Uterus (tissue), 3 donors: ENCODE measurements at regions not wholly inside any gene's neighbourhood (a gene's known extent, or its start where the extent isn't known, plus 50 kb on each side); places are given as distances from the start of the nearest gene placed in this dataset.

Source experiments
- DNase-seq, 2 donors: peaks; one replicate each; pipeline ENCODE4 v3.0.0-alpha.2; 2019 to 2020
- H3K27ac ChIP-seq, 2 donors: fragments of 200-600 bp; sonication (generic); 1 replicate in 1 of 2; 2 replicates in 1 of 2; pipeline ENCODE4 v1.5.1; 2016 to 2018
- H3K27me3 ChIP-seq, 2 donors: fragments of 200-600 bp; sonication (generic); one replicate each; pipeline ENCODE4 v1.5.1; 2018 to 2019; ENCODE audit warnings: control low read depth in 1 of 2
- H3K36me3 ChIP-seq, 2 donors: fragments of 200-600 bp; sonication (generic); one replicate each; pipeline ENCODE4 v1.5.1; 2019; ENCODE audit warnings: control low read depth in 1 of 2
- H3K4me1 ChIP-seq, 2 donors: fragments of 200-600 bp; sonication (generic); one replicate each; pipeline ENCODE4 v1.5.1; 2018 to 2019; ENCODE audit warnings: control low read depth in 1 of 2
- H3K4me3 ChIP-seq, 2 donors: fragments of 200-600 bp; sonication (generic); 1 replicate in 1 of 2; 2 replicates in 1 of 2; pipeline ENCODE4 v1.5.1; 2018 to 2019; ENCODE audit warnings: mild to moderate bottlenecking in 1 of 2
- H3K9me3 ChIP-seq, 2 donors: fragments of 200-600 bp; sonication (generic); one replicate each; pipeline ENCODE4 v1.5.1; 2019; ENCODE audit warnings: control low read depth in 1 of 2
- CTCF ChIP-seq, 4 experiments: fragments of 200-600 bp in 2 of 4; fragments of 450-650 bp in 2 of 4; sonication (generic) in 2 of 4; IDR thresholded peaks; one replicate each; pipeline ENCODE4 v1.5.1; 2016 to 2019; ENCODE audit warnings: antibody characterized with exemption in 4 of 4, mild to moderate bottlenecking in 2 of 4, moderate library complexity in 1 of 4
- POLR2A ChIP-seq, 2 donors: fragments of 450-650 bp; IDR thresholded peaks; one replicate each; pipeline ENCODE4 v1.6.1; 2016; ENCODE audit warnings: antibody characterized with exemption in 2 of 2, mild to moderate bottlenecking in 1 of 2, moderate library complexity in 1 of 2
- intact Hi-C: fragments of 100-400 bp; cut with DNase I; formaldehyde crosslinking; loops from one replicate; pipeline ENCODE4 v1.15.1; 2023; ENCODE audit warnings: low total_unique reads
- donor health status: DM: yes; HTN: yes; CAD: no.

GRCh38 chr11:19546325-19546724 lies 166.3 kb upstream of the NAV2 start:
- Histone ChIP-seq H3K4me3 (no peak overlapping the region), H3K4me1 (no peaks in the 10 kb centered on the region), H3K36me3 (no peaks in the 10 kb centered on the region), H3K27me3 (no peaks in the 10 kb centered on the region), H3K9me3 (no peaks in the 10 kb centered on the region), H3K27ac (no peak overlapping the region)
- intact Hi-C loops, result no loop called here
- TF ChIP-seq POLR2A (IDR thresholded peaks at IDR 0.05) (no peak), CTCF (IDR thresholded peaks at IDR 0.05) (no peak)
- no peak for DNase-seq

GRCh38 chr11:19541521-19542049 lies 171.1 kb upstream of the NAV2 start:
- Histone ChIP-seq H3K27me3 (no peaks in the 10 kb centered on the region), H3K4me1 (no peaks in the 10 kb centered on the region), H3K36me3 (no peaks in the 10 kb centered on the region), H3K4me3 (no peak overlapping the region), H3K9me3 (no peaks in the 10 kb centered on the region), H3K27ac (no peak overlapping the region)
- intact Hi-C loops, result no loop called here
- TF ChIP-seq CTCF (IDR thresholded peaks at IDR 0.05), result no peak
- DNase-seq, result no peak

- intact Hi-C loops, result no loop called here
- DNase-seq, result no peak
Observed at GRCh38 chr11:19539861-19540260, 172.8 kb upstream of the NAV2 start.

GRCh38 chr11:19537803-19538453 lies 174.7 kb upstream of the NAV2 start:
- Histone ChIP-seq H3K9me3 (no peaks in the 10 kb centered on the region), H3K4me1 (no peaks in the 10 kb centered on the region), H3K27me3 (no peaks in the 10 kb centered on the region), H3K4me3 (no peak overlapping the region), H3K36me3 (no peaks in the 10 kb centered on the region), H3K27ac (no peak overlapping the region)
- DNase-seq, result no peak
- intact Hi-C loops, result no loop called here
- no peak for TF ChIP-seq POLR2A (IDR thresholded peaks at IDR 0.05)

More at GRCh38 chr11:19539861-19540260, 172.8 kb upstream of the NAV2 start:
- Histone ChIP-seq H3K4me1 (no peaks in the 10 kb centered on the region), H3K4me3 (no peak overlapping the region), H3K27ac (no peak overlapping the region), H3K27me3 (no peaks in the 10 kb centered on the region), H3K36me3 (no peaks in the 10 kb centered on the region), H3K9me3 (no peaks in the 10 kb centered on the region)
- TF ChIP-seq POLR2A (IDR thresholded peaks at IDR 0.05), result no peak
- no peak for TF ChIP-seq CTCF (IDR thresholded peaks at IDR 0.05)

GRCh38 chr11:19536131-19536530 lies 176.5 kb upstream of the NAV2 start:
- Histone ChIP-seq H3K9me3 (no peaks in the 10 kb centered on the region), H3K27me3 (no peaks in the 10 kb centered on the region), H3K4me3 (no peak overlapping the region), H3K36me3 (no peaks in the 10 kb centered on the region), H3K27ac (no peak overlapping the region), H3K4me1 (no peaks in the 10 kb centered on the region)
- no peak for TF ChIP-seq POLR2A (IDR thresholded peaks at IDR 0.05)
- no peak for TF ChIP-seq CTCF (IDR thresholded peaks at IDR 0.05)
- intact Hi-C loops, result no loop called here
- no peak for DNase-seq
